Astrocyte of the hippocampus (primary cell): ENCODE measurements at regions not wholly inside any gene's neighbourhood (a gene's known extent, or its start where the extent isn't known, plus 50 kb on each side); places are given as distances from the start of the nearest gene placed in this dataset.

Experiments
- DNase-seq: peaks from one replicate; pipeline ENCODE4 v3.0.0; 2011; ENCODE audit warnings: low read depth, low spot score

GRCh38 chr22:49199224-49199623 lies 628.4 kb downstream of the BRD1 start:
- no peak for DNase-seq

- DNase-seq: no peak
Measured at GRCh38 chr22:49198705-49199084, 629.0 kb downstream of the BRD1 start.

GRCh38 chr22:49197986-49198704 lies 629.5 kb downstream of the BRD1 start:
- no peak for DNase-seq

GRCh38 chr22:49197505-49197904 lies 630.2 kb downstream of the BRD1 start:
- no peak for DNase-seq

- no peak for DNase-seq
Measured at GRCh38 chr22:49196046-49196511, 631.6 kb downstream of the BRD1 start.

- DNase-seq: no peak
Measured at GRCh38 chr22:49195636-49196035, 632.0 kb downstream of the BRD1 start.

GRCh38 chr22:49193901-49194465 lies 633.7 kb downstream of the BRD1 start:
- DNase-seq: no peak

- DNase-seq: no peak
Measured at GRCh38 chr22:49193348-49193747, 634.3 kb downstream of the BRD1 start.

- no peak for DNase-seq
Measured at GRCh38 chr22:49192857-49193250, 634.8 kb downstream of the BRD1 start.

- DNase-seq: no peak
Measured at GRCh38 chr22:49192180-49192856, 635.4 kb downstream of the BRD1 start.

GRCh38 chr22:49191506-49191980 lies 636.1 kb downstream of the BRD1 start:
- no peak for DNase-seq

- DNase-seq: no peak
Measured at GRCh38 chr22:49190816-49191505, 636.7 kb downstream of the BRD1 start.

- no peak for DNase-seq
Measured at GRCh38 chr22:49189871-49190270, 637.8 kb downstream of the BRD1 start.

- no peak for DNase-seq
Measured at GRCh38 chr22:49188591-49188990, 639.1 kb downstream of the BRD1 start.

- DNase-seq: no peak
Measured at GRCh38 chr22:49188091-49188490, 639.6 kb downstream of the BRD1 start.

- no peak for DNase-seq
Measured at GRCh38 chr22:49186762-49187161, 640.9 kb downstream of the BRD1 start.

- no peak for DNase-seq
Measured at GRCh38 chr22:49186293-49186692, 641.4 kb downstream of the BRD1 start.

GRCh38 chr22:49185312-49185969 lies 642.2 kb downstream of the BRD1 start:
- DNase-seq: no peak

- no peak for DNase-seq
Measured at GRCh38 chr22:49184736-49185135, 642.9 kb downstream of the BRD1 start.

GRCh38 chr22:49183826-49184216 lies 643.9 kb downstream of the BRD1 start:
- DNase-seq: no peak

GRCh38 chr22:49183208-49183825 lies 644.4 kb downstream of the BRD1 start:
- no peak for DNase-seq
